ENCODE measurements at regions not wholly inside any gene's neighbourhood (a gene's known extent, or its start where the extent isn't known, plus 50 kb on each side); places are given as distances from the start of the nearest gene placed in this dataset.
A peak's percentile ranks its signal among the peaks of the same experiment; 100 is the strongest.

GRCh38 chr17:77488531-77489238 lies 347.9 kb downstream of the SEC14L1 start:
- DNase-seq (ENCODE audit: low read depth) = no peak

- DNase-seq (ENCODE audit: low read depth) = no peak
Measured at GRCh38 chr17:77489239-77489892, 348.6 kb downstream of the SEC14L1 start.

- DNase-seq (ENCODE audit: low read depth) = no peak
Measured at GRCh38 chr17:77489893-77490255, 349.1 kb downstream of the SEC14L1 start.

DNA sequence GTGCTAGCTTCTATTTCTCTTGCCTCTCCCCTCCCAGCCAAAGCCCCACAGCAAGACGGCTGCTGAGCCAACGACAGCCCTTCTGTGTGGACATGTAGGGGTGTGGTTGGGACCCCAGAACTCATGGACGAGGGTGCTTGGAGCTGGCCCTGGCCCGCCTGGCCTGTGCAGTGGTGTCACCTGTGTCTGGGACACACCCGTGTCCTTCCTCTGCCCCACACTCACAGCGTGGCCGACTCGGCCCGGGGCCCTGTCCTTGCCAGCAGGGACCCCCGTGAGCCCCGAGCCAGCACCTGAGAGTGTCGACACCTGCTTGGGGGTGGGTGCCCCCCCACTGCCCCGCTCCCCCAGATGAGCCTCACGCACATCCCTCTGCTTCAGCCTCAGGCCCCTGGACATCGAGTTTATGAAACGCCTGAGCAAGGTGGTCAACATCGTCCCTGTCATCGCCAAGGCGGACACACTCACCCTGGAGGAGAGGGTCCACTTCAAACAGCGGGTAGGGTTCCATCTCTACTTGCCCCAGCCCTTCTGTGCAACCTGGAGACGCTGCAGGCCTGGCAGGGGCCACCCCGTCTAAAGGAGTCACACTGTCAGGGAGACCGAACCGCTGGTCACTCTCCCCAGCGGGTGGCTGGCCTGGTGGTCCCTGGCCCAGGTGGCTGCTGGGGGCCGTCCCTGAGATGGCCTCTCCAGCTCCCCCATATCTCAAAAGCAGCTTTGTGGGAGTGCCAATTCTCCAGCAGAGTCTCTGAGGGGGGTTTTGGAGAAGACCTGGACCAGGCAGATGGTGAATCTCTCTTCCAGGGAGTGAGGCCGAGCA lies 349.8 kb downstream of the SEC14L1 start:
- DNase-seq (ENCODE audit: low read depth) = no peak

GRCh38 chr17:77491921-77492445 lies 351.2 kb downstream of the SEC14L1 start:
- peak; percentile 39 for DNase-seq (ENCODE audit: low read depth)

GRCh38 chr17:77492446-77493237 lies 351.9 kb downstream of the SEC14L1 start:
- DNase-seq (ENCODE audit: low read depth) = no peak

DNA sequence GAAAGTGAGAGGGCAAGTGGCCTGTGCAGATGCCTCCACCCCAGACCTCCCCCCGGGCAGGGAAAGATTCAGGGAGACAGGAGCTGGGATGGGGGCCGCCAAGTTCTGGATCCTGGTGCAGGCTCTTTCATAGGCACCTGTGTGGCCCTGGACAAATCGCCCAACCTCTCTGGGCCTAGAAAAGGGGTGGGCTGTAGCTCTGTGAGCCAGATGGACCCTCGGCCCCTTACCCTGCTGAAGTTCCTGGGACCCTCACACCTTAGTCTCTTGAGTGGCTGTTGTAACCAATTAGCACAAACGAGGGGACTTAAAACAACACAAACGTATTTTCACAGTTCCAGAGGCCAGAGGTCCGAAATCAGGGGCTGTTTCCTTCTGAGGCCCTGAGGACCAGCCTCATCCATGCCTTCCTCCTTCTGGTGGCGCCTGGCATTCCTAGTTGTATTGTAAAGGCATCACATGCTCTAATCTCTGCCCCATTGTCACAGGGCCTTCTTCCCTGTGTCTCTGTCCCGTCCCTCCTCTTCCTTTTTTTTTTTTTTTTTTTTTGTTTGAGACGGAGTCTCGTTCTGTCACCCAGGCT lies 352.6 kb downstream of the SEC14L1 start:
- no peak for DNase-seq (ENCODE audit: low read depth)

- no peak for DNase-seq (ENCODE audit: low read depth)
Measured at GRCh38 chr17:77493901-77494663, 353.3 kb downstream of the SEC14L1 start.

- peak; percentile 36 for DNase-seq (ENCODE audit: low read depth)
Measured at GRCh38 chr17:77494664-77495435, 354.1 kb downstream of the SEC14L1 start.

- DNase-seq (ENCODE audit: low read depth) = no peak
Measured at GRCh38 chr17:77495575-77495974, 354.8 kb downstream of the SEC14L1 start.

- DNase-seq (ENCODE audit: low read depth) = no peak
Measured at GRCh38 chr17:77496401-77496801, 355.6 kb downstream of the SEC14L1 start.

DNA sequence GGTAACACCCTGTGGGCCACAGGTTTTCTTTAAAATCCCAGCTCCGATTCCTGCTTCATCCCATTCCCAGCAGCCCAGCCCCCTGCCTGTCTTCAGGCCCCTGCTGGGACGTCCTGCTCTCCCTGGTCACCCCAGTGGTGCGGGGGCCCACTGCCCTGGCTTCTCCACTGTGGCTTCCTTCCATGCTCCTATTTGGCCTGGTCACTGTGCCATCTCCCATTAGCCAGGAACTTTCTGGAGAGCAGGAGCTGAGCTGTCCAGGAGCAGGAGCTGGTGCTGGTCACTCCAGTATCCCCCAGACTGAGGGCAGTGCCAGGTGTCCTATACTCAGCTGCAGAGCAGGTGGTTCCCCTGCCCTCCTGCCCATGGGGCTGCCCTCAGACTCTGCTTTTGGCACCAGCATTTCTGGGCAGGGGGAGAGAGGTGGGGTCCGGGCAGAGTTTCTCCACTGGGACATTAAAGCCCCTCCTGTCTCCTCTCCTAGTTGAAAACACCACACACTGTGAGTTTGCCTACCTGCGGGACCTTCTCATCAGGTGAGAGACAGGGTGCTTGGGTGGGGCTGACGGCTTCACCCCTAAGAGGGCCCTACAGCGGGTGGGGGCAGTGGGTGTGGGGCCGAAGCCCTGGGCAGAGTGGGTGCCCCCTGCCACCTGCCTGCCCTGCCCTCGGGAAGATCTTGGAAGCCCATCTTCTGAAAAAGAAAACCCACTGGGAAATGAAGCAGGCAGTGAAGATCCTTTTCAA lies 356.2 kb downstream of the SEC14L1 start:
- no peak for DNase-seq (ENCODE audit: low read depth)

GRCh38 chr17:77497578-77497934 lies 356.8 kb downstream of the SEC14L1 start:
- no peak for DNase-seq (ENCODE audit: low read depth)

- no peak for DNase-seq (ENCODE audit: low read depth)
Measured at GRCh38 chr17:77498091-77498741, 357.4 kb downstream of the SEC14L1 start.

DNA sequence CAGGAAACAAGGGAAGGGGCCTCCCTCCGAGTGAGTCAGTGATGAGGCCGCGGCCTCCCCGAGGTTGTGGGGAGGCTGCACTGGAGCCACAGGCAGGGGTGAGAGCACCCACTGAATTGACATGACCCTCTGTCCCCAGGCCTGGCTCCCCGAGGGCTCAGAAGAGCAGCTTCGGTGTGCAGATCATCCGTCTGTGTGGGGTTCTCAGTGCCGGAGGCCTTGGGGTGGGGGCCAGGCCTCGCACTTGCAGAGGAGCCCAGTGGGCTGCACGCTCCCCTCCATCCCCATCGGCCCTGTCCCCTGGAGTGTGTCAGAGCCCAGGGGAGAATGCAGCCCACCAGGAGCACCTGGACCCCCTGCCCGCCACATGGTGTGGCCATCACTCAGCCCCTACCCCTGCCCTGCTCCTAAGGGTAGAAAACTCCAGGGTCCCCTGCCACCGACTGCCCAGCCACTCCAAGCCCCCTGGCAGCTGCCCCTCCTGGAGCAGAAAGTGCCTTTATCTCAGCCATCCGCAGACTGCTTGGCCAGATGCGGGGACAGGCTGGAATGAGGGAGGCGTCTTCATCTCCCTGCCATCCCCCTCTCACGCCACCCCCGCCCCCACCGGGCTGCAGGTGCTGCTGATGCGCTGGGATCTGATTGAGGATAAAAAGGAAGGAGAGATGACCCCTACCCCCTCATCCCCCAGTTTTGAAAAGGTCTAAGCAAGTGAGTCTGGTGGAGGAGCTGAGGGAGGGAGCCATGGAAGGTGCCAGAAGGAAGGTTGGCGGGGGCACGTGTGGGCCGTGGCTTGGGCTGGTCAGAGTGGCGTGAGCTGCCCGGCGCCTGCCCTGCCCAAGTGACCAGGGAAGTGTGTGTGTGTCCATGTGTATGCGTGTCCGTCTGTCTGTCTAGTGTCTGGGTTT lies 358.3 kb downstream of the SEC14L1 start:
- DNase-seq (ENCODE audit: low read depth) = no peak

DNA sequence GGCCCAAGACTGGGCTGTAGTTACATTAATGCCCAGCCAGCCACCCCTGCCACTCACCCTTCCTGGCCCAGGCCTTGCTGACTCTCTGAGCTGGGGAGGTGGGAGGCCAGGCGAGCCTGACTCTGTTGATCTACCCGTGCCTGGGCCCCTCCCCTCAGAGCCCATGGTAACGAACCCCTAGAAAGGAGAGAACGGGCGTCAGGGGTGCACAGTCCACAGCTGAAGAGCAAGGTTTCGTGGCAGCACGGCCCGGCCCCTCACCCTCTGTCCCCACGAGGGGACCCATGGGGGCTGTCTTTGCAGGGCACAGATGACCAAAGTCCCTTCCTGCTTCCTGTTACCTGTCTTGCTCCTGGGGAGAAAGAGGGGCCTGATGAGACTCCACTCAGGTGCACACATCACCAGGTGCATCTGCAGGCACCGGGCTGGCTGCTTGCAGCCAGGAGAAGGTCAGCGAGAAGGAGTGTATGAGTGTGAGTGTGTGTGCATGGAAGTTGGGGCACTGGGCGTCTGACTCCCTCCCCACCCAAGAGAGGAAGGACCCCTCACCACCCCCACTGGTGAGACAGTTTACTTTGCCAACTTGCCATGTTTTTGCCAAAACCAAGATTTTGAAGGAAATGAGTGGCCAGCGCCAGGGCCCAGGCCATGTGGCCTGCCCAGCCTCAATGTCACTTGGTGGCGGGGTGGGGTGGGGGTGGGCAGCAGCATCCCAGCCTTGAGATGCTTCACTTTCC lies 359.1 kb downstream of the SEC14L1 start:
- no peak for DNase-seq (ENCODE audit: low read depth)

DNA sequence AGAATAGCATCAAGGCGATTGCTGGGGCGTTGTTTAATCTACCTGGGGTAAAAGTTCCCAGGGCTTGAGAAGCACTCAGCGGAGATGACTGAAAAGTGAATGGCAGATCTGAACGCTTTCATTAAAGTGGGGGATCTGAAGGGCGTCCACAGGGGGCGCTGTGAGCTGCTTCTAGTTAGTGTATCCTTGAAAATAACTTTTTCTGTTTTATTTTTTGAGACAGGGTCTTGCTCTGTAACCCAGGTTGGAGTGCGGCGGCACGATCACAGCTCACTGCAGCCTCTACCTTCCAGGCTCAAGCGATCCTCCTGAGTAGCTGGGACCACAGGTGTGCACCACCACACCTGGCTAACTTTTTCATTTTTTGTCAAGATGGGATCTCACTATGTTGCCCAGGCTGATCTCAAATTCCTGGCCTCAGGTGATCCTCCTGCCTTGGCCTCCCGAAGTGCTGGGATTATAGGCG lies 360.4 kb downstream of the SEC14L1 start:
- no peak for DNase-seq (ENCODE audit: low read depth)
